HG02798 (cell line): ENCODE measurements at regions not wholly inside any gene's neighbourhood (a gene's known extent, or its start where the extent isn't known, plus 50 kb on each side); places are given as distances from the start of the nearest gene placed in this dataset.

Source experiments
- ATAC-seq: cut with Tn5 transposase; IDR thresholded peaks from one replicate; pipeline ENCODE4 v1.9.1; 2021; ENCODE audit warnings: mild to moderate bottlenecking; ENCODE audit not compliant: unreplicated experiment, poor library complexity

- ATAC-seq = no peak
Measured at GRCh38 chr7:54843841-54844355, 84.9 kb upstream of the SEC61G start.

GRCh38 chr7:54846273-54846672, 87.3 kb upstream of the SEC61G start:
- ATAC-seq = no peak

DNA sequence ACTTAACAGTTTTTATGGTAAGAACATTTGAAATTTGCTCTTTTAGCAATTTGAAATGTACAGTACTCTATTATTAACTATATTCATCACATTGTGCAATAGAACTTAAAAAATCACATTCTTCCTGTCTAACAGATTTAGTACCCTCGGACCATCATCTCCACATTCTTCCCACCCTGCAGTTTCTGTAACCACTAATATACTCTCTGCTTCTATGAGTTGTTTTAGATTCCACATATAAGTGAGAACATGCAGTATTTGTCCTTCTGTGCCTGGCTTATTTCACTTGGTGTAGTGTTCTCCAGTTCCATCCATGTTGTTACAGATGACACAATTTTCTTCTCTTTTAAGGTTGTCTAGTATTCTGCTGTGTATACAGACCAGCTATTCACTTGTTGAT, 88.9 kb upstream of the SEC61G start:
- ATAC-seq = no peak

DNA sequence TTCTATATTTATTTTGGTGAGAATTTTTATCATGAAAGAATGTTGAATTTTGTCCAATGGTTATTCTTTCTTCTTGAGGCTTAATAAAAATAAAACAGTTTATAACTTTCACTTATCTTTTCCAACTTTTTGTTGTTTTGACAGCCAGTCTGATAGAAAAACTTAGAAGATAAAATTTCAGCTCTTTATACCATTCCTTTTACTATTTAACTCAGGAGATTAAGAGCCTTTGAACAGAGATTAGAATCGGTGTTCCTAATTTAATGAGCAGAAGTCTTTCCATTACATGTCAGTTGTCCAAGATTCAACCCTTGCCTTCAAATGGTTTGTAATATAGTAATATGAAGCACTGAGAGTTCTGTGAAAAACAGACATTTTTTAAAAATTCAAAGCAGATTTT, 97.8 kb upstream of the SEC61G start:
- no peak for ATAC-seq

- no peak for ATAC-seq
Measured at GRCh38 chr7:54857294-54857693, 98.3 kb upstream of the SEC61G start.

DNA sequence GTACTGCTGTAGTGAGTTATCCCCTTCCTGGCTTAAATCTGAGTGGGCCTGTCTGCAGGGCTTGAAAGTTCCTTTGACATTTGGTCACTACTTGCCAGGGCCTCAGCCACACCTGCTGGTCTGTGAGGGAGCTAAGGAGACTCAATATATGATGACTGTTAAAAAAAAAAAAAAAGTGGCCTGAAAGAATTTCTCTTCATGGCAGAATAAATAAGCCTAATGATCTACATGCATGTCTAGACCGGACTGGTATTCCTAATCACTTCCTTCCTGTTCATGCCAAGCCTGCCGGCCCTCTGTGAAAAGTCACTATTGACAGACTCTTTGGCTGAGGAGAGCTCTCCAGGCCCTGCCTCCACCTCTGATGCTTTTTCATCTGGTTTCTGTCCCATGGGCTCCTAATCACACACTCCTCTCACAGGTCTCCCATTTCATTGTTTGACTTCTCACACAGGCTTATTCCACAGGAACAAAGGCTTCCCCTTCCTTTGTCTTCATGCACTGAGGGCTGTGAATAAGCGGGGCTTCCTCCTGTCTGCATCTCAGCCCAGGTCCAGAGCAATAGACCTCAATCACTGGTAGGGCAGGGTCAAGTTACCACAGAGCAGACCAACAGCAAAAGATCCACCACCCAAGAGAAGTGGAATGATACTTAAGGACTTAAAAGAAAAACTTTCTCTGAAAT, 99.1 kb upstream of the SEC61G start:
- no peak for ATAC-seq

GRCh38 chr7:54859066-54859465, 100.1 kb upstream of the SEC61G start:
- ATAC-seq = no peak

DNA sequence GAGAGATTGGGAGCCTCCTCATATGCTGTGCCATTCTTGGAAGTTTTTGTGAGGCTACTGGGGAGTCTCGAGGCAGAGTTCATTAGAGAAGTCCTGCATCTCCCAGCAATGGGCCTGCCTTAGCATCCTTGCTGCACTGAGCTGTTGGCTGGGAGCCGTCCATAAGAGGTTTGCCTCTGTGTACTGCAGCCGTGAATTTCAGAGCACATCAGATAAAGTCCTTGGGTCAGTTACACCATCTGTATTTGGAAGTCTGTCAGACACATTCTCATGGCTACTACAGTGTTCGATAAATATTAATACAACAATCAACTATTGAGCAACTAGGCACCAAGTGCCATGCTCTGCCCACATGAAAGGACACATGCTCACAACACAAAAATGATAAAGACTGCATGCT, 100.5 kb upstream of the SEC61G start:
- no peak for ATAC-seq

- no peak for ATAC-seq
Measured at GRCh38 chr7:54860003-54860775, 101.2 kb upstream of the SEC61G start.

DNA sequence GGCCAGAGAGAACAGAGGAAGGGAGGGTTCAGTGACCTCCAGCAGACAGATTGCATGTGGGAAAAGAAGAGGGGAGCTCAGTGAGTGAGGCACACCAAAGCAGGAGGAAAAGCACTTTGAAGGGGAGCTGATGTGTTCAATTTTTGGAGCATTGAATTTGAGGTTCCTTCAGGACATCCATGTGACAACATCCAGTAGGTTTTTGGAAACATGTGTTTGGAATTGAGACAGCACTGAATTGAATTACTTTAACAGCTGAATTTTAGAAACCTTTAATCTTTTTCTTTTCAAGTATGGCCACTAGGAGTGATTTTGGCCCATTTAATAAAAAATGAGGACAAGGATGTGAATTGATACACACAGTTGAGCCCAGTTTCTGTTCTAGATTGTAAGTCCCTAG, 101.8 kb upstream of the SEC61G start:
- ATAC-seq = no peak

- no peak for ATAC-seq
Measured at GRCh38 chr7:54864663-54865062, 105.7 kb upstream of the SEC61G start.

- no peak for ATAC-seq
Measured at GRCh38 chr7:54869523-54869922, 110.5 kb upstream of the SEC61G start.

GRCh38 chr7:54874804-54875203, 115.8 kb upstream of the SEC61G start:
- ATAC-seq = no peak

GRCh38 chr7:54877683-54878082, 118.7 kb upstream of the SEC61G start:
- ATAC-seq = no peak

DNA sequence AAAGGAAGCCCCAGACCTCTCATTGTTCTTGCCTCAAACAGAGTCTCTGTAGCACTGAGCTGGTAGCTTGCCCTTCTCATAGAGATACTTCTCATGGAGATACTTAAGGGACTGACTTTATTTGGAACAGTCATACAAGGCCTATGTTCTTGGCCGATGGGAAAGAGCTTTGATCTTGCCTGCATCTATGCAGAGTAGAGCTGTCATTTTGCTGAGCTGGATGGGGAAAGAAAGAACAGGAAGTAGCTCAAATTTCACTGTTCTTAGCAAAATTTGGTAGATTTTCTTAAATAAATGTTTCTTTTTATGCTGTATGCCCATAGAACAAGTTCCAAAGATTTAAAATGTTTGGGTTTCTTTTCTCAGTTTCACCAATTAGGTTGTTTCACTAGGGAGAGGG, 119.3 kb upstream of the SEC61G start:
- ATAC-seq = no peak

DNA sequence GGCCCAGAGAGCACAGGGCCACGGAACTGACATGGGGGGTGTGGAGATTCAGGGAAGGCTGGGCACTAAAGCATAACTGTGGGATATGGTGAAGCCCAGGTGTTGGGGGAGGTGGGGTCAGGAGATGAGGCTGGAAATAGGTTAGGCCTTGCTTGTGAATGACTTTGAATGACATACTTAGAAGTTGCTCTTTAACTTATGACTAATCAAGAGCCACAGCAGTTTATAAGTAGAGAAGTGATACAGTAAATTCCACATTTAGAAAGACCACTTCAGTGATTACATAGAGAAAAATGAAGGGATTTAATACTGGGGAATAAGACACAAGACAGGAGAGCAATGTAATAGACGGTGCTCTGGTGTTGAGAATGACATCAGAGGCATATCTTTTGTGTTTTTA, 120.8 kb upstream of the SEC61G start:
- no peak for ATAC-seq

DNA sequence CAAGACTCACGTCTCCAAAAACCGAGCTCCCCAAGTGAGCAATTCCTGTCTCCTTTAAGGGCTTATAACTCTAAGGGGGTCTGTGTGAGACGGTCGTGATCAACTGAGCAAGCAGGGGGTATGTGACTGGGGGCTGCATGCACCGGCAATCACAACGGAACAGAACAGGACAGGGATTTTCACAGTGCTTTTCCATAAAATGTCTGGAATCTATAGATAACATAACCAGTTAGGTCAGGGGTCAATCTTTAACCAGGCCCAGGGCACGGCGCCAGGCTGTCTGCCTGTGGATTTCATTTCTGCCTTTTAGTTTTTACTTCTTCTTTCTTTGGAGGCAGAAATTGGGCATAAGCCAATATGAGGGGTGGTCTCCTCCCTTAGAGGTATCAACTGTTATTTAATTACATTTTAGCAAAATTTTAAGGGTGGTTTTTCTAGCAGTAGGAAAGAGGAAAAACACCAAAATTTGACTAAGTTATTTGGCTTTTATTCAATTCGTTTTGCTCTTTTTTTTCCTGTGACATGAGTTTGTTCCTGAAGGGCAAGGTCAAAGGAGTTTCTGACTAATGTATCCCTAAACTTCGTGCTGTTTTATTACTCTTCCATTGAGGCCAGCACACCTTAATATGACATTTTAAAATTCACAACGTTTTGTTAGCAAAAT, 121.4 kb upstream of the SEC61G start:
- no peak for ATAC-seq

DNA sequence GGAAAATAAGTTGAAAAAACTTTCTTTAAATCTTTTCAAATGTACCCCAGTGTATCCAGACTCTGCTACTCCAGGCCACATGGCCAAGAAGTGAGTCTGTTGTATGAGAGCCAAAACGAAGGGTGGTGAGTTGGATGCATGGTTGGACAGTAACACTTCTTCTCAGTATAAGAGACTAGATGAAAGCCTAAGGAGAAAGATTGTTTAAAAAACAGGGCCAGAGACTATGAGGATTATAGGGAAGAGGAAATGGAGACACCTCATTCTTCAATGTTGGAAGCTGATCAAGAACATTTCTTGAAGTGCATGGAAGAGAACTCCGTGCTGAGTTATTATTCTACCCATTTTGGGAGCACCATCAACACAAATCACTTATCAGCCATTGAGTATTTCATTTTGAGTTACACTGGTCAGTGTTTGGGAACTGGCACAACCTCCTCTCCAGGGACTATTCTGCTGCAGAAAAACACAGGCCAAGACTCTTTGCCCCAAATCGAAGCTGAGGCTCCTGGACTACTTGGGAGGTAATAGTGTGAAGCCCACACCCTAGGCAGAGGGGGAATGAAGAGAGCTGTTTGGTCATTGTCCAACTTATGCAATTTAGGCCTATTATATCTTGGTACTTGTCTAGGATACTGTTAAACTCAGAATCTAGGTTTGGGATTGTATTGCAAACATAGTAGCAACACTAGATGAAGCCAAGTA, 123.0 kb upstream of the SEC61G start:
- ATAC-seq = no peak

GRCh38 chr7:54882694-54883093, 123.7 kb upstream of the SEC61G start:
- no peak for ATAC-seq

GRCh38 chr7:54883576-54883975, 124.6 kb upstream of the SEC61G start:
- ATAC-seq = no peak

DNA sequence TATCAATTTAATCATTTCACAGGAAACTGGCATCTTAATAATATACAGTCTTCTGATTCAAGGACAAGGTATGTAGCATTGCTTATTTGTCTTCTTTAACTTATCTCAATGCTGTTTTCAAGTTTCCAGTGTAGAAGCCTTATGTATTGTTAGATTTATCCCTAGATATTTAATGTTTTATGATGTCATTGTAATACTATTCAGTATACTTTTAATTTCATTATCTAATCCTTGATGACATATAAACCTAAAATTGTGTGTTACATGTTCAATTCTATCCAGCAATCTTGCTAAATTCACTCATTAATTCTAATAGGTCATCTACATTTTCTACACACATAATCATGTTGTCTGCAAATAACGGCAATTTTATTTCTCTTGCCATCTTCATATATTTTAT, 126.3 kb upstream of the SEC61G start:
- no peak for ATAC-seq
